Activated naive CD8-positive, alpha-beta T cell treated with anti-CD3 and anti-CD28 coated beads, Interleukin-2, amount 10 ng/mL, durations not matched to agents 7 days and 5 days (primary cell): ENCODE measurements at regions not wholly inside any gene's neighbourhood (a gene's known extent, or its start where the extent isn't known, plus 50 kb on each side); places are given as distances from the start of the nearest gene placed in this dataset.

Source experiments
- ATAC-seq: fragments of 150-1000 bp; cut with Tn5 transposase; one replicate; pipeline ENCODE4 v1.10.0; 2021; ENCODE audit warnings: low read depth, moderate library complexity
- POLR2A ChIA-PET: fragments of 350-600 bp; sonication (Branson Sonifier 250); formaldehyde crosslinking; loops from one replicate; lab custom pipeline; 2021; ENCODE audit warnings: antibody characterized with exemption; lab: Charles Lee
- DNase-seq: peaks from one replicate; pipeline ENCODE4 v3.0.0; 2021
- H3K27ac Mint-ChIP-seq: one replicate; pipeline ENCODE4 v1.8.0; 2022; ENCODE audit warnings: mild to moderate bottlenecking, mixed read lengths
- H3K27me3 Mint-ChIP-seq: one replicate; pipeline ENCODE4 v1.8.0; 2022; ENCODE audit warnings: mild to moderate bottlenecking, moderate library complexity, mixed read lengths
- H3K36me3 Mint-ChIP-seq: one replicate; pipeline ENCODE4 v1.8.0; 2021; ENCODE audit warnings: mild to moderate bottlenecking, mixed read lengths
- H3K4me1 Mint-ChIP-seq: one replicate; pipeline ENCODE4 v1.8.0; 2021; ENCODE audit warnings: mixed read lengths
- H3K4me3 Mint-ChIP-seq: one replicate; pipeline ENCODE4 v1.8.0; 2022; ENCODE audit warnings: mild to moderate bottlenecking, moderate library complexity, mixed read lengths
- H3K9me3 Mint-ChIP-seq: one replicate; pipeline ENCODE4 v1.8.0; 2021; ENCODE audit warnings: mixed read lengths

GRCh38 chr1:8076176-8076575, 50.1 kb upstream of the ERRFI1 start:
- H3K27ac Mint-ChIP-seq, result no peak overlapping the region
- no peak for ATAC-seq
- POLR2A ChIA-PET, result interaction anchor here (0.6 kb wide), 1 partner anchor 12 kb away, joined by 3 read pairs; no protein-coding TSS in a partner anchor

More at GRCh38 chr1:8076176-8076575, 50.1 kb upstream of the ERRFI1 start:
- no peaks in the 10 kb centered on the region for H3K4me1 Mint-ChIP-seq
- H3K4me3 Mint-ChIP-seq, result no peak overlapping the region
- H3K27me3 Mint-ChIP-seq, result peaks cover 9% of the 10 kb centered on the region
- H3K36me3 Mint-ChIP-seq, result no peaks in the 10 kb centered on the region
- H3K9me3 Mint-ChIP-seq, result no peaks in the 10 kb centered on the region
- DNase-seq, result no peak
